ENCODE measurements at regions not wholly inside any gene's neighbourhood (a gene's known extent, or its start where the extent isn't known, plus 50 kb on each side); places are given as distances from the start of the nearest gene placed in this dataset.

- no peak overlapping the region for H3K4me3 ChIP-seq (ENCODE audit: insufficient read depth, low read length, poor library complexity, severe bottlenecking)
- no peaks in the 10 kb centered on the region for H3K79me2 ChIP-seq (ENCODE audit: insufficient read depth, low read length)
- no peaks in the 10 kb centered on the region for H3F3A ChIP-seq (ENCODE audit: insufficient read depth)
- H3K9ac ChIP-seq (ENCODE audit: low read length), result no peak overlapping the region
- H3K9me2 ChIP-seq (replicated peaks; ENCODE audit: insufficient read depth, low read length), result no peaks in the 10 kb centered on the region
- no peak overlapping the region for H3K4me2 ChIP-seq (ENCODE audit: low read depth, low read length, poor library complexity, severe bottlenecking)
- no peaks in the 10 kb centered on the region for H3K9me3 ChIP-seq (ENCODE audit: insufficient read depth, low read length)
- no peak overlapping the region for H3K27ac ChIP-seq (ENCODE audit: low read depth, low read length)
- no peak overlapping the region for H2AFZ ChIP-seq (ENCODE audit: low read depth, low read length, severe bottlenecking)
- no peaks in the 10 kb centered on the region for H3K27me3 ChIP-seq (ENCODE audit: low read length)
- TF ChIP-seq EZH2phosphoT487 (conservative IDR thresholded peaks at IDR 0.05; ENCODE audit: low read length) (no peak), CTCF (IDR thresholded peaks at IDR 0.05; ENCODE audit: insufficient read depth, low read length, poor library complexity, severe bottlenecking) (no peak)
- H4K20me1 ChIP-seq (ENCODE audit: low read depth, low read length), result no peaks in the 10 kb centered on the region
- H3K36me3 ChIP-seq (ENCODE audit: low read length), result no peaks in the 10 kb centered on the region
These were observed 86.0 kb downstream of the GCNT4 start for GRCh38 chr5:74966141-74967026.

- no peaks in the 10 kb centered on the region for H3K36me3 ChIP-seq (ENCODE audit: low read length)
- no peak overlapping the region for H3K9ac ChIP-seq (ENCODE audit: low read length)
- no peaks in the 10 kb centered on the region for H3K9me3 ChIP-seq (ENCODE audit: insufficient read depth, low read length)
- no peak overlapping the region for H3K4me2 ChIP-seq (ENCODE audit: low read depth, low read length, poor library complexity, severe bottlenecking)
- H3K79me2 ChIP-seq (ENCODE audit: insufficient read depth, low read length), result no peaks in the 10 kb centered on the region
- no peak for TF ChIP-seq CTCF (IDR thresholded peaks at IDR 0.05; ENCODE audit: insufficient read depth, low read length, poor library complexity, severe bottlenecking)
- no peak for TF ChIP-seq EZH2phosphoT487 (conservative IDR thresholded peaks at IDR 0.05; ENCODE audit: low read length)
- H3F3A ChIP-seq (ENCODE audit: insufficient read depth), result no peaks in the 10 kb centered on the region
- H3K4me3 ChIP-seq (ENCODE audit: insufficient read depth, low read length, poor library complexity, severe bottlenecking), result no peak overlapping the region
- no peaks in the 10 kb centered on the region for H3K27me3 ChIP-seq (ENCODE audit: low read length)
- no peak overlapping the region for H2AFZ ChIP-seq (ENCODE audit: low read depth, low read length, severe bottlenecking)
- H4K20me1 ChIP-seq (ENCODE audit: low read depth, low read length), result no peaks in the 10 kb centered on the region
- H3K27ac ChIP-seq (ENCODE audit: low read depth, low read length), result no peak overlapping the region
- H3K9me2 ChIP-seq (replicated peaks; ENCODE audit: insufficient read depth, low read length), result no peaks in the 10 kb centered on the region
These were observed 89.0 kb downstream of the GCNT4 start for GRCh38 chr5:74963407-74963806.

GRCh38 chr5:74957906-74958305 lies 91.7 kb upstream of the FAM169A start:
- Histone ChIP-seq H3K9ac (ENCODE audit: low read length) (no peak overlapping the region), H3K27me3 (ENCODE audit: low read length) (no peaks in the 10 kb centered on the region), H3K79me2 (ENCODE audit: insufficient read depth, low read length) (no peaks in the 10 kb centered on the region), H3K9me3 (ENCODE audit: insufficient read depth, low read length) (no peaks in the 10 kb centered on the region), H3F3A (ENCODE audit: insufficient read depth) (no peaks in the 10 kb centered on the region), H3K9me2 (replicated peaks; ENCODE audit: insufficient read depth, low read length) (no peaks in the 10 kb centered on the region), H3K36me3 (ENCODE audit: low read length) (no peaks in the 10 kb centered on the region), H2AFZ (ENCODE audit: low read depth, low read length, severe bottlenecking) (no peak overlapping the region), H4K20me1 (ENCODE audit: low read depth, low read length) (no peaks in the 10 kb centered on the region), H3K4me3 (ENCODE audit: insufficient read depth, low read length, poor library complexity, severe bottlenecking) (no peak overlapping the region), H3K4me2 (ENCODE audit: low read depth, low read length, poor library complexity, severe bottlenecking) (no peak overlapping the region), H3K27ac (ENCODE audit: low read depth, low read length) (no peak overlapping the region)
- TF ChIP-seq EZH2phosphoT487 (conservative IDR thresholded peaks at IDR 0.05; ENCODE audit: low read length) (no peak), CTCF (IDR thresholded peaks at IDR 0.05; ENCODE audit: insufficient read depth, low read length, poor library complexity, severe bottlenecking) (no peak)
